HepG2 (cell line): ENCODE measurements at regions not wholly inside any gene's neighbourhood (a gene's known extent, or its start where the extent isn't known, plus 50 kb on each side); places are given as distances from the start of the nearest gene placed in this dataset.

Experiments
- CCAR2 ChIP-seq: fragments of 200-400 bp; formaldehyde crosslinking; optimal IDR thresholded peaks from 2 replicates; pipeline ENCODE3; 2018; ENCODE audit warnings: low read depth, mild to moderate bottlenecking, low read length, moderate library complexity
- FOXM1 ChIP-seq: sonication (generic); formaldehyde crosslinking; IDR thresholded peaks from 2 replicates; pipeline ENCODE4 v1.5.0; 2020; ENCODE audit warnings: missing genetic modification reagents
- HMGXB4 ChIP-seq, 2 experiments: sonication (generic) in 1 of 2; formaldehyde crosslinking in 1 of 2; IDR thresholded peaks; 2 replicates each; pipeline versions ENCODE4 v1.4.0 to v1.6.1; 2018 to 2020; ENCODE audit warnings: missing genetic modification reagents in 2 of 2, borderline replicate concordance in 1 of 2, low read depth in 1 of 2, mild to moderate bottlenecking in 1 of 2, missing biosample characterization in 1 of 2
- MAX ChIP-seq: IDR thresholded peaks from 2 replicates; pipeline ENCODE4 v1.6.1; 2012; ENCODE audit warnings: inconsistent platforms
- POLR2A ChIP-seq, 2 experiments: IDR thresholded peaks; 2 replicates each; pipeline ENCODE4 v1.6.1; 2011; ENCODE audit warnings: low read depth in 2 of 2, low read length in 2 of 2, mild to moderate bottlenecking in 1 of 2, moderate library complexity in 1 of 2; ENCODE audit not compliant: insufficient read depth in 1 of 2
- POLR2AphosphoS5 ChIP-seq: IDR thresholded peaks from 2 replicates; pipeline ENCODE4 v1.6.1; 2012; ENCODE audit warnings: low read depth, low read length
- TAF1 ChIP-seq: sonication (generic); formaldehyde crosslinking; IDR thresholded peaks from 2 replicates; pipeline ENCODE4 v1.4.0; 2020; ENCODE audit warnings: missing genetic modification reagents
- TP53 ChIP-seq: sonication (generic); formaldehyde crosslinking; conservative IDR thresholded peaks from 2 replicates; pipeline ENCODE4 v1.4.0; 2020; ENCODE audit warnings: missing genetic modification reagents
- ZNF17 ChIP-seq: sonication (generic); formaldehyde crosslinking; IDR thresholded peaks from 2 replicates; pipeline ENCODE4 v1.5.0; 2020; ENCODE audit warnings: mild to moderate bottlenecking, missing genetic modification reagents
- ZNF354B ChIP-seq: sonication (generic); formaldehyde crosslinking; IDR thresholded peaks from 2 replicates; pipeline ENCODE4 v1.8.0; 2022; ENCODE audit warnings: mild to moderate bottlenecking, missing genetic modification reagents
- ZNF501 ChIP-seq: sonication (generic); formaldehyde crosslinking; IDR thresholded peaks from 2 replicates; pipeline ENCODE4 v1.5.1; 2020; ENCODE audit warnings: mild to moderate bottlenecking, moderate library complexity, missing genetic modification reagents
- ZNF776 ChIP-seq: sonication (generic); formaldehyde crosslinking; IDR thresholded peaks from 2 replicates; pipeline ENCODE4 v1.4.0; 2020; ENCODE audit warnings: mild to moderate bottlenecking, missing genetic modification reagents
- TF ChIP-seq, protein P1 (sequence below): sonication (generic); formaldehyde crosslinking; IDR thresholded peaks from 2 replicates; pipeline ENCODE4 v1.5.0; 2020; ENCODE audit warnings: mild to moderate bottlenecking, missing genetic modification reagents, moderate library complexity
- TF ChIP-seq, protein P2 (sequence below): sonication (generic); formaldehyde crosslinking; IDR thresholded peaks from 2 replicates; pipeline ENCODE4 v1.4.0; 2020; ENCODE audit warnings: missing genetic modification reagents, borderline replicate concordance

DNA sequence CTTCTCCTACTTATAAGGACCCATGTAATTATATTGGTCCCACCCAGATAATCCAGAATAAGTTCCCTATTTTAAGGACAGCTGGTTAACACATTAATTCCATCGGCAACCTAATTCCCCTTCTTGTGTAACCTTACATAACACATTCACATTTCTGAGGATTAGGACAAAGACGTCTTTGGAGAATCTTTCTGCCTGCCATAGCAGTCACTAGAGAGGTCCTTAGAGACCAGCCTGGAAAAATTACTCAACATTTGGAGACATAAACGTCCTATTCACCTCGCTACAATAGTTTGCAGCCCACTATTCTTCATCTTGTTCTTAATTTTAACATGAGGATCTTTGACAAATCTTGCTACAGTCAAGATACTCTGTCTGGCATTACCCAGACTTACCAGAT lies 100.1 kb downstream of the MAFB start:
- TF ChIP-seq ZNF776 (CRISPR knock-in tag) (no peak), MAX (no peak), CCAR2 (no peak), HMGXB4 (CRISPR knock-in tag; IDR thresholded peaks at IDR 0.05; ENCODE audit: borderline replicate concordance in 1 of 2, low read depth in 1 of 2) (no peak), ZNF17 (CRISPR knock-in tag) (no peak), ZNF354B (CRISPR knock-in tag) (no peak), TAF1 (CRISPR knock-in tag) (no peak), TP53 (no peak), POLR2A (IDR thresholded peaks at IDR 0.05; ENCODE audit: insufficient read depth in 1 of 2, low read depth in 2 of 2, low read length in 2 of 2) (no peak), ZNF501 (CRISPR knock-in tag) (no peak), POLR2AphosphoS5 (no peak), FOXM1 (CRISPR knock-in tag) (no peak)
- TF ChIP-seq, protein P1, sequence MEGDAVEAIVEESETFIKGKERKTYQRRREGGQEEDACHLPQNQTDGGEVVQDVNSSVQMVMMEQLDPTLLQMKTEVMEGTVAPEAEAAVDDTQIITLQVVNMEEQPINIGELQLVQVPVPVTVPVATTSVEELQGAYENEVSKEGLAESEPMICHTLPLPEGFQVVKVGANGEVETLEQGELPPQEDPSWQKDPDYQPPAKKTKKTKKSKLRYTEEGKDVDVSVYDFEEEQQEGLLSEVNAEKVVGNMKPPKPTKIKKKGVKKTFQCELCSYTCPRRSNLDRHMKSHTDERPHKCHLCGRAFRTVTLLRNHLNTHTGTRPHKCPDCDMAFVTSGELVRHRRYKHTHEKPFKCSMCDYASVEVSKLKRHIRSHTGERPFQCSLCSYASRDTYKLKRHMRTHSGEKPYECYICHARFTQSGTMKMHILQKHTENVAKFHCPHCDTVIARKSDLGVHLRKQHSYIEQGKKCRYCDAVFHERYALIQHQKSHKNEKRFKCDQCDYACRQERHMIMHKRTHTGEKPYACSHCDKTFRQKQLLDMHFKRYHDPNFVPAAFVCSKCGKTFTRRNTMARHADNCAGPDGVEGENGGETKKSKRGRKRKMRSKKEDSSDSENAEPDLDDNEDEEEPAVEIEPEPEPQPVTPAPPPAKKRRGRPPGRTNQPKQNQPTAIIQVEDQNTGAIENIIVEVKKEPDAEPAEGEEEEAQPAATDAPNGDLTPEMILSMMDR (CRISPR knock-in tag) = no peak
- TF ChIP-seq, protein P2, sequence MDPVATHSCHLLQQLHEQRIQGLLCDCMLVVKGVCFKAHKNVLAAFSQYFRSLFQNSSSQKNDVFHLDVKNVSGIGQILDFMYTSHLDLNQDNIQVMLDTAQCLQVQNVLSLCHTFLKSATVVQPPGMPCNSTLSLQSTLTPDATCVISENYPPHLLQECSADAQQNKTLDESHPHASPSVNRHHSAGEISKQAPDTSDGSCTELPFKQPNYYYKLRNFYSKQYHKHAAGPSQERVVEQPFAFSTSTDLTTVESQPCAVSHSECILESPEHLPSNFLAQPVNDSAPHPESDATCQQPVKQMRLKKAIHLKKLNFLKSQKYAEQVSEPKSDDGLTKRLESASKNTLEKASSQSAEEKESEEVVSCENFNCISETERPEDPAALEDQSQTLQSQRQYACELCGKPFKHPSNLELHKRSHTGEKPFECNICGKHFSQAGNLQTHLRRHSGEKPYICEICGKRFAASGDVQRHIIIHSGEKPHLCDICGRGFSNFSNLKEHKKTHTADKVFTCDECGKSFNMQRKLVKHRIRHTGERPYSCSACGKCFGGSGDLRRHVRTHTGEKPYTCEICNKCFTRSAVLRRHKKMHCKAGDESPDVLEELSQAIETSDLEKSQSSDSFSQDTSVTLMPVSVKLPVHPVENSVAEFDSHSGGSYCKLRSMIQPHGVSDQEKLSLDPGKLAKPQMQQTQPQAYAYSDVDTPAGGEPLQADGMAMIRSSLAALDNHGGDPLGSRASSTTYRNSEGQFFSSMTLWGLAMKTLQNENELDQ (CRISPR knock-in tag) = no peak
